Upper lobe of left lung (tissue), 4 donors: ENCODE measurements at regions not wholly inside any gene's neighbourhood (a gene's known extent, or its start where the extent isn't known, plus 50 kb on each side); places are given as distances from the start of the nearest gene placed in this dataset.

Source experiments
- EP300 ChIP-seq, 4 donors: sonication (generic); formaldehyde crosslinking; IDR thresholded peaks; one replicate each; pipeline ENCODE4 v1.5.1; 2017; ENCODE audit warnings: antibody characterized with exemption in 4 of 4, control low read depth in 2 of 4
- POLR2A ChIP-seq, 4 donors: fragments of 450-650 bp; IDR thresholded peaks; one replicate each; pipeline ENCODE4 v1.5.1; 2016 to 2017; ENCODE audit warnings: antibody characterized with exemption in 4 of 4, mild to moderate bottlenecking in 2 of 4
- POLR2AphosphoS5 ChIP-seq, 2 donors: sonication (generic); formaldehyde crosslinking; IDR thresholded peaks; one replicate each; pipeline ENCODE4 v1.5.1; 2017; ENCODE audit warnings: antibody characterized with exemption in 2 of 2
- TF ChIP-seq, protein P1 (sequence below), 6 experiments: fragments of 450-650 bp in 4 of 6; fragments of 200-600 bp in 2 of 6; sonication (generic) in 2 of 6; IDR thresholded peaks; one replicate each; pipeline ENCODE4 v1.5.1; 2016 to 2019; ENCODE audit warnings: antibody characterized with exemption in 6 of 6

DNA sequence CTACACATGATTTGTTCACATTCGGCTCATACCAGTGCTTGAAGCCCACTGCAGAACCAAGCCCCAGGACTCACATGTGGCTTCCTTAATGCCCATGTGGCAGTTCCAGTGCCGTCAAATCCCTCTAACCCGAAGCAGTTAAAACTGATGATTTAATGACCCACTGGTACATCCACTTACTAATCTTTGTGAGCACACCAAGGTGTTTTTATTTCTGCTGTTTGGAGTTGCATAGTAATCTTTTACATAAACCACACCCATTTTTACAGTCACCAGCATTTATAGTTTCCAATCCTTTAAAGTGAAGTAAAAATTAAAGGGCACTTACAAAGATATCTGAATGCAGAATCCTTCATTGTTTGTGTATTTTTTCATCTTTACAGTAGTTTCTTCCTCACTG lies 232.0 kb downstream of the ANKRD60 start:
- TF ChIP-seq, protein P1, sequence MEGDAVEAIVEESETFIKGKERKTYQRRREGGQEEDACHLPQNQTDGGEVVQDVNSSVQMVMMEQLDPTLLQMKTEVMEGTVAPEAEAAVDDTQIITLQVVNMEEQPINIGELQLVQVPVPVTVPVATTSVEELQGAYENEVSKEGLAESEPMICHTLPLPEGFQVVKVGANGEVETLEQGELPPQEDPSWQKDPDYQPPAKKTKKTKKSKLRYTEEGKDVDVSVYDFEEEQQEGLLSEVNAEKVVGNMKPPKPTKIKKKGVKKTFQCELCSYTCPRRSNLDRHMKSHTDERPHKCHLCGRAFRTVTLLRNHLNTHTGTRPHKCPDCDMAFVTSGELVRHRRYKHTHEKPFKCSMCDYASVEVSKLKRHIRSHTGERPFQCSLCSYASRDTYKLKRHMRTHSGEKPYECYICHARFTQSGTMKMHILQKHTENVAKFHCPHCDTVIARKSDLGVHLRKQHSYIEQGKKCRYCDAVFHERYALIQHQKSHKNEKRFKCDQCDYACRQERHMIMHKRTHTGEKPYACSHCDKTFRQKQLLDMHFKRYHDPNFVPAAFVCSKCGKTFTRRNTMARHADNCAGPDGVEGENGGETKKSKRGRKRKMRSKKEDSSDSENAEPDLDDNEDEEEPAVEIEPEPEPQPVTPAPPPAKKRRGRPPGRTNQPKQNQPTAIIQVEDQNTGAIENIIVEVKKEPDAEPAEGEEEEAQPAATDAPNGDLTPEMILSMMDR (IDR thresholded peaks at IDR 0.05) = no peak
- no peak for TF ChIP-seq POLR2A (IDR thresholded peaks at IDR 0.05)
- TF ChIP-seq POLR2AphosphoS5 (IDR thresholded peaks at IDR 0.05) = no peak
- TF ChIP-seq EP300 (IDR thresholded peaks at IDR 0.05) = no peak
